Calu3 (cell line): ENCODE measurements at regions not wholly inside any gene's neighbourhood (a gene's known extent, or its start where the extent isn't known, plus 50 kb on each side); places are given as distances from the start of the nearest gene placed in this dataset.

ENCODE experiments used
- BruUV-seq: library from RNA; stranded (reverse); fragments of 400-500 nt; replicated peaks from 2 replicates; lab custom pipeline; 2021; lab: Mats Ljungman, UMichigan
- CTCF ChIA-PET: fragments of 300-600 bp; sonication (Branson Sonifier 250); formaldehyde crosslinking; loops from one replicate; lab custom pipeline; 2022; ENCODE audit warnings: antibody characterized with exemption; lab: Charles Lee
- DNase-seq: peaks from one replicate; pipeline ENCODE4 v3.0.0; 2022
- H3K27ac Mint-ChIP-seq: one replicate; pipeline ENCODE4 v1.8.0; 2022; ENCODE audit warnings: mixed read lengths; ENCODE audit not compliant: unreplicated experiment
- H3K27me3 Mint-ChIP-seq: one replicate; pipeline ENCODE4 v1.8.0; 2022; ENCODE audit warnings: mixed read lengths; ENCODE audit not compliant: unreplicated experiment
- H3K36me3 Mint-ChIP-seq: one replicate; pipeline ENCODE4 v1.8.0; 2022; ENCODE audit warnings: mild to moderate bottlenecking, moderate library complexity, mixed read lengths; ENCODE audit not compliant: insufficient read depth, unreplicated experiment
- H3K4me1 Mint-ChIP-seq: one replicate; pipeline ENCODE4 v1.8.0; 2022; ENCODE audit warnings: mild to moderate bottlenecking, low read depth, mixed read lengths; ENCODE audit not compliant: unreplicated experiment
- H3K4me3 Mint-ChIP-seq: one replicate; pipeline ENCODE4 v1.8.0; 2022; ENCODE audit warnings: mild to moderate bottlenecking, low read depth, moderate library complexity, mixed read lengths; ENCODE audit not compliant: unreplicated experiment
- H3K9me3 Mint-ChIP-seq: one replicate; pipeline ENCODE4 v1.8.0; 2022; ENCODE audit warnings: low read depth, mixed read lengths; ENCODE audit not compliant: unreplicated experiment
- intact Hi-C: fragments of 100-400 bp; cut with micrococcal nuclease; formaldehyde crosslinking; loops from one replicate; pipeline ENCODE4 v1.10.0; 2022; ENCODE audit not compliant: unreplicated experiment
- TF ChIP-seq, protein P1 (sequence below): fragments of 200-600 bp; IDR thresholded peaks from one replicate; pipeline ENCODE4 v1.8.0; 2022; ENCODE audit warnings: antibody characterized with exemption; ENCODE audit not compliant: unreplicated experiment

DNA sequence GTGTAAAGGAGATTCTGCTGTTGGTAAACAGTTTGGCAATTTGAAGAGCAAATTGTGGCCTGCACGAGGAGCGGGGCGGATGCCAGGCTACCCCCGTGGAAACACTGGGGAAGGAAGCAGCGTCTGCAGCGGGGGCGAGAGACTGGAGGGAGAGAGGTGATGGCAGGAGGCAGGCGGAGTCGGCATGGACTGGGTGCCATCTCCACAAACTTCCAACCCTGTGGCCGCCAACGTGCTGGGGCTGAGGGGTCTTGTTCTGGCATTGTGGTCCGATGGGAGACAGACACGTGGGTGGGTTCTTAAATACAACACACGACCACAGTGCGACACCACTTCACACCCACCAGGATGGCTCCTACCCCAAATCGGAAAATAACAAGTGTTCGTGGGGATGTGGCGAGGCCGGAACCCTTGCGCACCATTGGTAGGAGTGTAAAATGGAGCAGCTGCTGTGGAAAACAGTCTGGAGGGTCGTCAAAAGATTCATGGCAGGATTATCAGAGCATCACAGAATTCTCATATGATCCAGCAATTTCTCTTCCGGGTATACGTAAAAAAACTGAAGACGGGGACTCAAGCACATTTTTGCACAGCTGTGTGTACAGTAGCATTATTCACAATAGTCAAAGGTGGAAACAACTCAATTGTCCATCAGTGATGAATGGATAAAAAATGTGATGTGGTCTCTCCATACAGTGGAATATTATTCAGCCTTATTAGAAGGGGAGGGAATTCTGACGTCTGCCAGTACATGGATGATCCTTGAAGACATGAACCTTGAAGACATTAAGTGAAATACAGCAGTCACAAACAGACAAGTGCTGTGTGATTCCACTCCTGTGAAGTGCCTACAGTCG, 82.4 kb upstream of the HPCAL1 start:
- Mint-ChIP-seq H3K4me3 (no peak overlapping the region), H3K9me3 (no peaks in the 10 kb centered on the region), H3K4me1 (no peaks in the 10 kb centered on the region), H3K27me3 (peaks cover 43% of the 10 kb centered on the region), H3K36me3 (no peaks in the 10 kb centered on the region), H3K27ac (no peak overlapping the region)
- intact Hi-C loops: no loop called here
- TF ChIP-seq, protein P1, sequence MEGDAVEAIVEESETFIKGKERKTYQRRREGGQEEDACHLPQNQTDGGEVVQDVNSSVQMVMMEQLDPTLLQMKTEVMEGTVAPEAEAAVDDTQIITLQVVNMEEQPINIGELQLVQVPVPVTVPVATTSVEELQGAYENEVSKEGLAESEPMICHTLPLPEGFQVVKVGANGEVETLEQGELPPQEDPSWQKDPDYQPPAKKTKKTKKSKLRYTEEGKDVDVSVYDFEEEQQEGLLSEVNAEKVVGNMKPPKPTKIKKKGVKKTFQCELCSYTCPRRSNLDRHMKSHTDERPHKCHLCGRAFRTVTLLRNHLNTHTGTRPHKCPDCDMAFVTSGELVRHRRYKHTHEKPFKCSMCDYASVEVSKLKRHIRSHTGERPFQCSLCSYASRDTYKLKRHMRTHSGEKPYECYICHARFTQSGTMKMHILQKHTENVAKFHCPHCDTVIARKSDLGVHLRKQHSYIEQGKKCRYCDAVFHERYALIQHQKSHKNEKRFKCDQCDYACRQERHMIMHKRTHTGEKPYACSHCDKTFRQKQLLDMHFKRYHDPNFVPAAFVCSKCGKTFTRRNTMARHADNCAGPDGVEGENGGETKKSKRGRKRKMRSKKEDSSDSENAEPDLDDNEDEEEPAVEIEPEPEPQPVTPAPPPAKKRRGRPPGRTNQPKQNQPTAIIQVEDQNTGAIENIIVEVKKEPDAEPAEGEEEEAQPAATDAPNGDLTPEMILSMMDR: no peak
- no TSS peak for BruUV-seq
- no peak for DNase-seq
- CTCF ChIA-PET: interaction anchor here (0.8 kb wide), 1 partner anchor 189 kb away, joined by 5 read pairs; no protein-coding TSS in a partner anchor

DNA sequence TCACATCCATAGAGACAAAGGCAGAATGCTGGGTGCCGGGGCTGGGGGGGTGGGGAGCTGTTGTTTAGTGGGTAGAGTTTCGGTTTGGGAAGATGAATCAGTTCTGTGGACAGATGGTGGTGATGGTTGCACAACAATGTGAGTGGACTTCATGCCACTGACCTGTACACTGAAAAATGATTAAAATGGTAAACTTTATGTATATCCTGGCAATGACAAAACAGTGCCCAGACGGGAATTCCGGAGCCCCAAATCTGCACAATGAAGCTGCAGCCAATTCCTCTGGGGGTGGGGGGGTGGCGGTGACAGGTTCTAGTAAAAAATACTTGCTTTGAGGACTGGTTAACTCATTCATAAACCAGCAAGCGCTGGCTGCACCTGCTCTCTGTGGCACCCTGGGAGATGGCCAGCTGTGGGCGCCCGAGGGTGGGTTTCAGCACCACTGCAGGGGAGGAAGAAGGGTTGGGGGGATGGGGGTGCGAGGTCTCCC, 81.8 kb upstream of the HPCAL1 start:
- H3K36me3 Mint-ChIP-seq: no peaks in the 10 kb centered on the region
- peak; percentile 13 for DNase-seq
- no peak overlapping the region for H3K4me3 Mint-ChIP-seq
- TF ChIP-seq, protein P1: no peak
- intact Hi-C loops: no loop called here
- H3K27me3 Mint-ChIP-seq: peaks cover 46% of the 10 kb centered on the region
- no TSS peak for BruUV-seq
- CTCF ChIA-PET: interaction anchor here (0.6 to 0.8 kb wide), 2 partner anchors 47 to 188 kb away, joined by 3 to 5 read pairs; no protein-coding TSS in a partner anchor
- H3K27ac Mint-ChIP-seq: no peak overlapping the region
- no peaks in the 10 kb centered on the region for H3K4me1 Mint-ChIP-seq
- no peaks in the 10 kb centered on the region for H3K9me3 Mint-ChIP-seq

DNA sequence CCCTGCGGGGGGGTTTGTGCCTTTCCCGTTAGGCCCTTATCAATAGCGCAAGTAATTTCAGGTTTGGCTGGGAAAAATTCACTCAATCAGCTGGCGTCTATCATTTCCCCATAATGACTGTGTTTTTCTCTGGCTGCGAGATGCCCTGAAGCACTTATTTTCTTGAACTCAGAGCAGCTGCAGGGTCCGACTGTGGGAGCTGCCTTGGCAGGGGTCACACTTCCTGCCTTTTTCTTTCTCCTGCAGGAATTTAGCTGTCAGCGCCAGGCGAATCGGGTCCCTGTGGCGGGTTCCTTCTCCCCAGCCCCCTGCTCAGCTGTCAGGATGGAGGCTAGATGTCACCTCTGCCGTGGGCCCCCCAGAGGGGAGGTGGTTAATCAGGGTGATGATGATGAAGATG, 81.3 kb upstream of the HPCAL1 start:
- no peaks in the 10 kb centered on the region for H3K4me1 Mint-ChIP-seq
- H3K9me3 Mint-ChIP-seq: no peaks in the 10 kb centered on the region
- intact Hi-C loops: no loop called here
- no peak overlapping the region for H3K27ac Mint-ChIP-seq
- H3K4me3 Mint-ChIP-seq: no peak overlapping the region
- H3K36me3 Mint-ChIP-seq: no peaks in the 10 kb centered on the region
- DNase-seq: no peak
- TF ChIP-seq, protein P1: no peak
- peaks cover 46% of the 10 kb centered on the region for H3K27me3 Mint-ChIP-seq
- CTCF ChIA-PET: interaction anchor here (0.6 kb wide), 1 partner anchor 46 kb away, joined by 3 read pairs; no protein-coding TSS in a partner anchor
- BruUV-seq: no TSS peak

DNA sequence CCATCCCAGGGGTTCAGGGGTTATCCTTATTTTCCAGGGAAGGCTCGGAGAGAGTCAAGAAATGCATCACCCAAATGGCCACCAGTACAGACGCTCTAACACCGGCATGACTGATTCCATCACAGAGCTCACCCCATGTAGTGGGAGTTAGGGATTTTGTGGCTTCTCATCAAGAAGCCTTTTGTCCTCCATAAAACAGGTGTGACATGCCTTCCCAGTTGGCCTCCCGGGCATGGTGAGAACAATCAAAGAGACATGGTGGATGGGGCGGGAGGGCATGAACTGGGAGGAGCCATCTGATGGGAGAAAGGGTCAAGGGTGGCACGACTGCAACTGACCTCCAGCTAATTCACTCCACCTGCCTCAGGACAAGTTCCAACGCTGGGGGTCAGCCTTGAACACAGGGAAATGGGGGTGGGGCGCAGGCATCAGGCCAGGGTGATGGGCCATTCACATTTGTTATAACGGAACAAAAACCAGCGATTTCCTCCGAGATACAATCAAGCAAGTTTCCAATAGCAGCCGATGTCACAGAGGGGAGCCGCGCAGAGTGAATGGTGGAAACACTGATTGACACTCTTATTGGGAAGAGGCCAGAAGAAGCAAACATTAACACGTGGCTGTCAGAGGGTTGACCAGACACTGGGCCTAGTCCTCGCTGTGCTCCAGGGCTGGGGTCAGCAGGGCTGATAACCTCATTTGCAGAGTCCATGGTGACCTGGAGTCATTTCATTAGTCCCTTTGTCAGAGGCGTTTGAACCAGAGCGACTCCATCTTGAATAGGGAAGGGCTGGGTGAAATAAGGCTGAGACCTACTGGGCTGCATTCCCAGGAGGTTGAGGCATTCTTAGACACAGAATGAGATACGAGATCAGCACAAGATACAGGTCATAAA, 80.5 kb upstream of the HPCAL1 start:
- DNase-seq: no peak
- no TSS peak for BruUV-seq
- no peaks in the 10 kb centered on the region for H3K36me3 Mint-ChIP-seq
- CTCF ChIA-PET: no interaction called here
- no peak overlapping the region for H3K27ac Mint-ChIP-seq
- H3K4me3 Mint-ChIP-seq: no peak overlapping the region
- peaks cover 46% of the 10 kb centered on the region for H3K27me3 Mint-ChIP-seq
- peaks cover 3% of the 10 kb centered on the region for H3K4me1 Mint-ChIP-seq
- TF ChIP-seq, protein P1: no peak
- H3K9me3 Mint-ChIP-seq: no peaks in the 10 kb centered on the region
- intact Hi-C loops: no loop called here
